Stimulated activated CD4-positive, alpha-beta T cell treated with anti-CD3 and anti-CD28 coated beads, Interleukin-1b, Interleukin-23, amount 100 ng/mL, for 1 hour (primary cell): ENCODE measurements at regions not wholly inside any gene's neighbourhood (a gene's known extent, or its start where the extent isn't known, plus 50 kb on each side); places are given as distances from the start of the nearest gene placed in this dataset.
A peak's percentile ranks its signal among the peaks of the same experiment; 100 is the strongest.

ENCODE experiments used
- DNase-seq, 2 donors: peaks; one replicate each; pipeline ENCODE4 v3.0.0-alpha.2; 2020; ENCODE audit warnings: low read depth in 2 of 2

GRCh38 chr13:29955137-29955650 is 104.8 kb upstream of the UBL3 start:
- DNase-seq, result no peak

DNA sequence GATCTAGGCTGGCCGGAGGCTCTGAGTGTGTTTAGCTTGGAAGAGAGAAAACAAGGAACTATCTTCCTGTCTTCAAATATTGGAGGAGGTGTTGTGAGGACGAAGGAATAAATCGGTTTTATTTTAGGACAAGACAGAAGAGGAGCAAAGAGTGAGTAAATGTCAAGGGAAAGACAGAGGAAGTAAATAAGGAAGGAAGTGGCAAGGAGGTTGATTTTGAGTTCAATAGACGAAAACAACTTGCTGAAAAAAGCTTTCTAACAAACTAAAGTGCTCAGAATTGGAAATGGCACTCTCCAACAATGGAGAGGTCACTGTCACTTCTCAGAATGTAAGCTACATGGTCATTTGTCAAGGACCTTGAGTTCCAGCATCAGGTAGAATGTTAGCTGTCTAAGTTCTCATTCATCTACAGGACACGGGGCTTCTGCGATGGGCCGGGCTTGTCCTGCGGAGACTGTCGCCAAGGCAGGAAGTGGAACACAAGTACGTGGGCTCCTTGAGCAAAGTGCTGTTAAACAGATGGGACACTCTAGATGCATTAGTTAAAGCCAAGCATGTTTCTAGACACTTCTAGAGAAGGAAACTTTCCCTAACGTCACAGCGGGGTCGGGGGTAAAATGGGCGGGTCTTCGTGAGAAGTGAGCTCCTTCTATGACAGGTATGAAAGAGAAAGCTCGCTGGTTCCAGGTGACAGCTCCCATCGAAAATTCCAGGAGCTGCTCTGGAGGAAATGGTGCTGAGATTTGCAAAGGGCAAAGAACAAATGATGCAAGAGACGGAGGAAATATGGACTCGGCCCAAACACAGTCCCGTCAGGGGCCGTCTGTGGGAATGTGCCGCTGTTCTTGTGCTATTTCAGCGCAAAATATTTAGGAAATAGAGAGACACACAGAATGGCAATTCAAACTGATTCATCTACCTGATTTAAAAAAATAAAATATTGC is 103.9 kb upstream of the UBL3 start:
- no peak for DNase-seq

GRCh38 chr13:29953542-29953941 is 103.1 kb upstream of the UBL3 start:
- no peak for DNase-seq

DNA sequence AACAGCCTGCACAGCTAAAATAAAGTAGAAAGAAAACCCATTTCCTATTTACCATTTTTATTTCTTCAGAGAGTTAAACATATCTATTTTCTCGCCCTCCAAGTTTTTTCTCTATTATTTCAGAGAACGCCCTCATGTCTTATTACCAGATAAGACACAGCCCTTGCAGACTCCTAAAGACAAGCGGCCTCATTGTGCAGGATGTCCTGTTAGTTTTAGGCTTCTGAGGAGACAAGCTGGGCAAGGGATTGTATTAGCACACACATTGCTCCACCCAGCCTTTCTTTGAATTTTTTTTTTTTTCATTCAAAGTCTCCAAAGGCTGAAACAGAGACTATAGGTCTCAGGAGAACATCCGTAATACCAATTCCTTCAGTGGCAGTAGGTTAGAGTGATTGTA is 101.8 kb upstream of the UBL3 start:
- DNase-seq, result no peak

GRCh38 chr13:29948791-29949190 is 98.4 kb upstream of the UBL3 start:
- DNase-seq, result no peak

GRCh38 chr13:29948244-29948643 is 97.8 kb upstream of the UBL3 start:
- no peak for DNase-seq

DNA sequence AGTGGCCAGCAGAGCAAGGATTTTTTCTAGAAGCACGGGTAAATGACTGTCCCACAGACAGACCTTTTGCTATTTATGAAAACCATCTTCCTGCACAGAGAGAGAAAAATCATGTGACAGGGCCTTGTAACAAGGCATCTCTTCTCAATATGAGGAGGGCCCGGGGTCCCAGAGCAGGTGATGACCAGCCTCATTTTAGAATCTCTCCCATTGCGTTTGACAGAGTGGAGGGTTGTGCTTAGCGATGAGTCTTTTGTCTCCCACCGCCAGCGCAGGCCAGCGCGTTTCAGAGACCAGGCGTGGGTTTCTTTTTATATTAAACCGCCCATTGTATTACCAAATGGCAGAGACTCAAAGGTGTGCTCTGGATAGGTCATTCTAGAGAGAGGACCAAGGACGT is 97.4 kb upstream of the UBL3 start:
- no peak for DNase-seq

DNA sequence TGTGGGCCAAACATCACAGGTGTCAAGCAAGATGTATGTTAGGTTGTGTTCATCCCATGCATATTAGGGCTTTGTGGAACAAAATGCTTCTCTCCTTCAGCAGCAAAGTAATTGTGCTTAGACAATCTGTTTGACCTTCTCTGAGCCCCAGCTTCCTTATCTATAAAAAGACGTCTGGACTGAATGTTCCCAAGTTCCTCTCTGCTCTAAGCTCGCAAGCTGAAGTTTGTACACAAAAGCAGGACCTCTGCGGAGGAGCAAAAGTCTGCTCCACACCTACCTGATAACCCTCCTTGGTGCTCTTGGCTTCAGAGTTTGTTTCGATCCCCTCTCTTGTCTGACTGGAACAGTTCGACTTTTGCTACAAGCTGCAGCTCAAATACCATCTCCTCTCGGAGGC is 95.7 kb upstream of the UBL3 start:
- DNase-seq, result no peak

DNA sequence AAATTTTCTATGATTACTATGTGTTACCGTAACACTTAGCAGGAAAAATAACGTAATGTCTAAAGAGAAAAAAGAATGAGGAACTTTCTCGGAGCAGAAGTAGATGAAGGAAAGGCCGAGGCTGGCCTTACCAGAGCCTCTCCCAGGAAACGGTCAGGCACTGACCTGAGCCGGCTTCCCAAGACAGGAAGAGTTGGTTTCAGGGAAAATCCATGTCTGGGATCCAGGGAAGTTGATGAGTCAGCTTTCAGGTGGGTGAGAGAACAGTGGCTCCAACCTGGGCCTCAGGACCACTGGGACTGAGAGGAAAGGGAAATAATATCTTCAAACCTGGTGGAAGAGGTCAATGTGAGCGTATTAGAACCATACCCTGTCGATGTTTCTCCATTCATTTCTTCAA is 93.3 kb upstream of the UBL3 start:
- DNase-seq, result no peak

- DNase-seq, result no peak
These were observed 92.9 kb upstream of the UBL3 start for GRCh38 chr13:29943273-29943672.

- no peak for DNase-seq
These were observed 90.3 kb upstream of the UBL3 start for GRCh38 chr13:29940715-29941114.

DNA sequence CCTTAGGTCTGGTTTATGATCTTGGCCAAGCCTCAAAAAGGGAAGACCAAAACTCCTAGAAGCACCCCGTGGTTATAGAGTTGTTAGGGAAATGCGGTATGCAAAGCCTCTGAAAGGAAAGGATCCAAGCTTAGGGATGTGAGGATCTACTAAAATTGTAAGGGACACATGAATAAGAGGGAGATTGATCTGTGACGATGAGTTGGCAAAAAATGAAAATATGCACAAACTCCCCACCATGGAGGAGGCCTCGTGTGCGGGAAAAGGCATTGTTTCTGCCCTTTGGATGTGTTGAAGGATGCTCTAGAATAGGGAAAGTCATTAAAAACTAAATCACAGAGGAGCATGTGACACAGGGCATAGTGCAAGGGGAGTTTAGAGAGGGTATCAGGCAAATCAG is 88.7 kb upstream of the UBL3 start:
- no peak for DNase-seq

DNA sequence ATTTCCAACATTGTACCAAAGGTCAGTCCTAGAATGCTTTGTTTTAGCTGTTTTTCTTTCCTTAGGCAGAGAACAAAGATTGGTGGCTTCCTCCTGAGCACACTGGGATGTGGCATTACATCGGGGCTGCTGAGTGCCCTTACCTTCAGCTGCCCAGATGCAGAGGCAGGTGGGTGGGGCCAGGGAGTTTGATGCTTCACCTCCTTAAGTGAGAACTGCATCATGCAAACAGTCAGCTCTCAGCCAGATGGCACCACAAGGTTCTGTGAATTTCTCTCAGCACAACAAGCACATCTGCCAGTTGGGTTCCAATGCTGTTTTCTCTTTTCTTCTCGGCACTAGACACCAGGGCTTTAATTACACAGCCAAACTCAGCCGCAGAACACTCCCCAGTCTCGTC is 87.4 kb upstream of the UBL3 start:
- peak in 1 of 2 donors; percentile 7 for DNase-seq

GRCh38 chr13:29937379-29937778 is 87.0 kb upstream of the UBL3 start:
- DNase-seq, result no peak

GRCh38 chr13:29936956-29937355 is 86.5 kb upstream of the UBL3 start:
- DNase-seq, result no peak

GRCh38 chr13:29936051-29936813 is 85.8 kb upstream of the UBL3 start:
- DNase-seq, result no peak

DNA sequence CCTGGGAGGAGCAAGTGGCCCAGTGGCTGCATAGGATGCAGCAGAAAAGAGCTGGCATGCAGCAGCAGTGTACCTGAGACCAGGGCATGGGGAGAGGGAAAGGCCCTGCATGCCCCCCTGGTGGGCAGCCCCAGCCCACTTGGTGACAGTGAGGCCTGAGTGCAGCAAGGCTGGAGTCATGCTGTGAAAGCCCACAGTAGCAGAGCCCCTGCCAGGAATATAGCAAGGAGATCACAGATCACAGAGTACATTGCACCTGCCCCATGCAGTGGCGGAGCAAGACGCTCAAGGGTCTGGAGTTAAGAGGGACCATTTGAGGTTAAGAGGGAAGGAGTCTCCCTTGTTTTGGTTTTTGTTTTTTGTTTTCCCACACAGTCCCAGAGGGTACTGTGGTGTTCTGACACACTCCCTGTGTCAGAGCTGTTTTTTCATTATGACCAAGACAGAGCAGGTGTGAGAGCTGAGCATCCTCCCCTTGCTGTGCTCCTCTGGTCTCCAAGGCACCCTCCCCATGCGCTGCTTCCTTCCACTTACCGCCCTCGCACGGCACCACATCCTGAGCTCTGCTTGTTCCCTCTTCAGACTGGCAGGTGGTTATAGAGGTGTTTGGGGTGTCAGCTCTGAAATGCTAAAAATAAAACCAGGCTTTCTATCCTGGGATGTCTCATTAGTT is 85.0 kb upstream of the UBL3 start:
- DNase-seq, result peak; percentile 23 to 27

- no peak for DNase-seq
These were observed 84.3 kb upstream of the UBL3 start for GRCh38 chr13:29934531-29935308.

GRCh38 chr13:29933401-29933800 is 83.0 kb upstream of the UBL3 start:
- DNase-seq, result no peak

- DNase-seq, result no peak
These were observed 81.3 kb upstream of the UBL3 start for GRCh38 chr13:29931696-29932095.

- no peak for DNase-seq
These were observed 78.8 kb upstream of the UBL3 start for GRCh38 chr13:29929062-29929847.
